HepG2 (cell line): ENCODE measurements at regions not wholly inside any gene's neighbourhood (a gene's known extent, or its start where the extent isn't known, plus 50 kb on each side); places are given as distances from the start of the nearest gene placed in this dataset.

ENCODE experiments used
- DNMT3B ChIP-seq: conservative IDR thresholded peaks from 2 replicates; pipeline ENCODE4 v1.6.1; 2016; ENCODE audit warnings: missing biosample characterization, control low read depth
- EP300 ChIP-seq, 3 experiments: sonication (generic) in 1 of 3; formaldehyde crosslinking in 1 of 3; IDR thresholded peaks; 2 replicates each; pipeline versions ENCODE4 v1.5.1 to v1.6.1; 2011 to 2020; ENCODE audit warnings: low read depth in 2 of 3, low read length in 2 of 3, borderline replicate concordance in 1 of 3, improper control_type of control experiment in 1 of 3, mild to moderate bottlenecking in 1 of 3, missing genetic modification reagents in 1 of 3, moderate library complexity in 1 of 3
- HHEX ChIP-seq: IDR thresholded peaks from 2 replicates; pipeline ENCODE4 v1.6.1; 2016; ENCODE audit warnings: control low read depth
- HNRNPUL1 ChIP-seq: fragments of 200-400 bp; formaldehyde crosslinking; IDR thresholded peaks from 2 replicates; pipeline ENCODE4 v1.6.1; 2017; ENCODE audit warnings: low read depth, mild to moderate bottlenecking, low read length, moderate library complexity
- KLF9 ChIP-seq: IDR thresholded peaks from 2 replicates; pipeline ENCODE4 v1.6.1; 2016; ENCODE audit warnings: low read depth
- MED13 ChIP-seq: sonication (generic); formaldehyde crosslinking; IDR thresholded peaks from 2 replicates; pipeline ENCODE4 v1.5.0; 2020; ENCODE audit warnings: missing genetic modification reagents
- NFE2L1 ChIP-seq: sonication (generic); formaldehyde crosslinking; IDR thresholded peaks from 2 replicates; pipeline ENCODE4 v1.4.0; 2020; ENCODE audit warnings: missing genetic modification reagents, mild to moderate bottlenecking, borderline replicate concordance
- NFIC ChIP-seq: IDR thresholded peaks from 2 replicates; pipeline ENCODE4 v1.6.1; 2012; ENCODE audit warnings: mild to moderate bottlenecking, low read length, inconsistent platforms
- RARG ChIP-seq: sonication (generic); formaldehyde crosslinking; IDR thresholded peaks from 2 replicates; pipeline ENCODE4 v1.4.0; 2020; ENCODE audit warnings: low read depth, mild to moderate bottlenecking, missing genetic modification reagents
- REPIN1 ChIP-seq: sonication (generic); formaldehyde crosslinking; IDR thresholded peaks from 2 replicates; pipeline ENCODE4 v1.8.0; 2022; ENCODE audit warnings: missing genetic modification reagents, low read depth, mild to moderate bottlenecking, borderline replicate concordance
- SPEN ChIP-seq: sonication (generic); formaldehyde crosslinking; IDR thresholded peaks from 2 replicates; pipeline ENCODE4 v1.5.1; 2020; ENCODE audit warnings: low read depth, mild to moderate bottlenecking, missing genetic modification reagents
- ZBTB42 ChIP-seq: sonication (generic); formaldehyde crosslinking; IDR thresholded peaks from 2 replicates; pipeline ENCODE4 v1.5.0; 2020; ENCODE audit warnings: mild to moderate bottlenecking, missing genetic modification reagents
- ZKSCAN8 ChIP-seq: IDR thresholded peaks from 2 replicates; pipeline ENCODE4 v1.6.1; 2016; ENCODE audit warnings: borderline replicate concordance, missing genetic modification reagents, missing compliant biosample characterization
- ZNF224 ChIP-seq: sonication (generic); formaldehyde crosslinking; IDR thresholded peaks from 2 replicates; pipeline ENCODE4 v1.5.0; 2020; ENCODE audit warnings: mild to moderate bottlenecking, missing genetic modification reagents
- ZNF335 ChIP-seq: sonication (generic); formaldehyde crosslinking; IDR thresholded peaks from 2 replicates; pipeline ENCODE4 v1.4.0; 2020; ENCODE audit warnings: missing genetic modification reagents
- ZNF382 ChIP-seq: sonication (generic); formaldehyde crosslinking; IDR thresholded peaks from 2 replicates; pipeline ENCODE4 v1.5.0; 2020; ENCODE audit warnings: missing genetic modification reagents, mild to moderate bottlenecking, borderline replicate concordance
- TF ChIP-seq, protein P1 (sequence below): sonication (generic); formaldehyde crosslinking; IDR thresholded peaks from 2 replicates; pipeline ENCODE4 v1.8.1; 2022; ENCODE audit warnings: mild to moderate bottlenecking, missing genetic modification reagents
- TF ChIP-seq, protein P2 (sequence below): sonication (generic); formaldehyde crosslinking; IDR thresholded peaks from 2 replicates; pipeline ENCODE4 v1.4.0; 2020; ENCODE audit warnings: missing genetic modification reagents; ENCODE audit errors: not compliant biosample characterization
- TF ChIP-seq, protein P3 (sequence below): IDR thresholded peaks from 2 replicates; pipeline ENCODE4 v1.6.1; 2018; ENCODE audit warnings: missing genetic modification reagents, mild to moderate bottlenecking, missing compliant biosample characterization
- TF ChIP-seq, protein P4 (sequence below): IDR thresholded peaks from 2 replicates; pipeline ENCODE4 v1.6.1; 2016
- TF ChIP-seq, protein P5 (sequence below): sonication (generic); formaldehyde crosslinking; IDR thresholded peaks from 2 replicates; pipeline ENCODE4 v1.5.0; 2020; ENCODE audit warnings: missing genetic modification reagents
- TF ChIP-seq, protein P6 (sequence below): sonication (generic); formaldehyde crosslinking; conservative IDR thresholded peaks from 2 replicates; pipeline ENCODE4 v1.4.0; 2020; ENCODE audit warnings: missing genetic modification reagents

DNA sequence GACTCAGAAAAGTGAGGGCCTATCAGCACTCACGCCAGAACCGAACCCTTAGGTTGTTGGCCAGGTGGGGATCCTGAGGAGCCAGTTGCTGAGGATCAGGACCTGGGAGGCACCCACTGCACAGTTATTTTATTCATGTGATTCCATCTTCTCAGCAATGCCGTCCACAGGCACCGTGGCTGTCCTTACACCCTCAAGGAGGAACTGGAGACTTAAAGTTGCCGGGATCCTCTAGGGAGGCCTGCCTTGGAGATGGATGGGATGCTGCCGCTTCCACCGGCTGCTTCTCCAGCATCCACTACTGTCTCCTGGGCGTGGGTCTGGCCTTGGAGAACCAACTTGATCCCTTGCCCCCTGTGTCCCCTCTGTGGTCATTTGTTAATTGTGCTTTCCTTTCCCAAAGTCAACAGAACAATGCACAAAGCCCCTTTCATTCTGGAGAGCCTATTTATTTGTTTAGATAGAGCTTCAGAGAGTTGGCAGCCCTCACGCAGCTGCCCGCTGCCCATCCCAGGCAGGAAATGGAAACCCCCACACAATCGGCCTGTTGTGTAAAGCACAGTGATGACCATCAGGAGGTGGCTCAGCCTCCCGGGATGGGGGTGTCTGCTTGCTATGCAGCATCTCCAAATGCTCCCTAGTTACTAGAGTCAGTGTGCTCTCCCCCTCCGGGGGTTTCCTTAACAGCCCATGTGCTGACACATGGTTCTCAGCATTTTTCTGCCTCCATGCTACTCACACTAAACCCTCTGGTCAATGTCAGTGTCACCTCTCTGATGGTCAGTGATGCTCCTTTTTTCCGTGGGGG is 52.9 kb upstream of the IGFBP3 start (continued):
- TF ChIP-seq, protein P1, sequence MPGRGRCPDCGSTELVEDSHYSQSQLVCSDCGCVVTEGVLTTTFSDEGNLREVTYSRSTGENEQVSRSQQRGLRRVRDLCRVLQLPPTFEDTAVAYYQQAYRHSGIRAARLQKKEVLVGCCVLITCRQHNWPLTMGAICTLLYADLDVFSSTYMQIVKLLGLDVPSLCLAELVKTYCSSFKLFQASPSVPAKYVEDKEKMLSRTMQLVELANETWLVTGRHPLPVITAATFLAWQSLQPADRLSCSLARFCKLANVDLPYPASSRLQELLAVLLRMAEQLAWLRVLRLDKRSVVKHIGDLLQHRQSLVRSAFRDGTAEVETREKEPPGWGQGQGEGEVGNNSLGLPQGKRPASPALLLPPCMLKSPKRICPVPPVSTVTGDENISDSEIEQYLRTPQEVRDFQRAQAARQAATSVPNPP = no peak
- TF ChIP-seq SPEN (no peak), NFE2L1 (no peak), MED13 (CRISPR knock-in tag) (no peak), ZNF335 (CRISPR knock-in tag) (peak; percentile 25; the same call in 1 of the 2 replicates), HHEX (CRISPR knock-in tag) (peak; percentile 22; the same call in 1 of the 2 replicates), KLF9 (CRISPR knock-in tag) (no peak), REPIN1 (no peak; the same call in 1 of the 2 replicates), ZBTB42 (CRISPR knock-in tag) (no peak), ZNF382 (CRISPR knock-in tag) (no peak), EP300 (IDR thresholded peaks at IDR 0.05; ENCODE audit: low read depth in 2 of 2, low read length in 2 of 2) (peak; percentile 67 to 96; a peak in 3 of 4 replicates), EP300 (CRISPR knock-in tag; IDR thresholded peaks at IDR 0.05; ENCODE audit: borderline replicate concordance) (peak; percentile 92), RARG (CRISPR knock-in tag) (no peak), NFIC (peak; percentile 91), ZNF224 (CRISPR knock-in tag) (no peak), DNMT3B (CRISPR knock-in tag) (0 out of 2 replicates have a peak, but pooled peaks have one; percentile 68), HNRNPUL1 (no peak), ZKSCAN8 (no peak)
- TF ChIP-seq, protein P2, sequence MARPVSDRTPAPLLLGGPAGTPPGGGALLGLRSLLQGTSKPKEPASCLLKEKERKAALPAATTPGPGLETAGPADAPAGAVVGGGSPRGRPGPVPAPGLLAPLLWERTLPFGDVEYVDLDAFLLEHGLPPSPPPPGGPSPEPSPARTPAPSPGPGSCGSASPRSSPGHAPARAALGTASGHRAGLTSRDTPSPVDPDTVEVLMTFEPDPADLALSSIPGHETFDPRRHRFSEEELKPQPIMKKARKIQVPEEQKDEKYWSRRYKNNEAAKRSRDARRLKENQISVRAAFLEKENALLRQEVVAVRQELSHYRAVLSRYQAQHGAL = no peak
- TF ChIP-seq, protein P3, sequence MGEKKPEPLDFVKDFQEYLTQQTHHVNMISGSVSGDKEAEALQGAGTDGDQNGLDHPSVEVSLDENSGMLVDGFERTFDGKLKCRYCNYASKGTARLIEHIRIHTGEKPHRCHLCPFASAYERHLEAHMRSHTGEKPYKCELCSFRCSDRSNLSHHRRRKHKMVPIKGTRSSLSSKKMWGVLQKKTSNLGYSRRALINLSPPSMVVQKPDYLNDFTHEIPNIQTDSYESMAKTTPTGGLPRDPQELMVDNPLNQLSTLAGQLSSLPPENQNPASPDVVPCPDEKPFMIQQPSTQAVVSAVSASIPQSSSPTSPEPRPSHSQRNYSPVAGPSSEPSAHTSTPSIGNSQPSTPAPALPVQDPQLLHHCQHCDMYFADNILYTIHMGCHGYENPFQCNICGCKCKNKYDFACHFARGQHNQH = peak; percentile 18; the same call in 1 of the 2 replicates
- TF ChIP-seq, protein P4, sequence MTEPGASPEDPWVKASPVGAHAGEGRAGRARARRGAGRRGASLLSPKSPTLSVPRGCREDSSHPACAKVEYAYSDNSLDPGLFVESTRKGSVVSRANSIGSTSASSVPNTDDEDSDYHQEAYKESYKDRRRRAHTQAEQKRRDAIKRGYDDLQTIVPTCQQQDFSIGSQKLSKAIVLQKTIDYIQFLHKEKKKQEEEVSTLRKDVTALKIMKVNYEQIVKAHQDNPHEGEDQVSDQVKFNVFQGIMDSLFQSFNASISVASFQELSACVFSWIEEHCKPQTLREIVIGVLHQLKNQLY (CRISPR knock-in tag) = peak; percentile 89
- TF ChIP-seq, protein P5, sequence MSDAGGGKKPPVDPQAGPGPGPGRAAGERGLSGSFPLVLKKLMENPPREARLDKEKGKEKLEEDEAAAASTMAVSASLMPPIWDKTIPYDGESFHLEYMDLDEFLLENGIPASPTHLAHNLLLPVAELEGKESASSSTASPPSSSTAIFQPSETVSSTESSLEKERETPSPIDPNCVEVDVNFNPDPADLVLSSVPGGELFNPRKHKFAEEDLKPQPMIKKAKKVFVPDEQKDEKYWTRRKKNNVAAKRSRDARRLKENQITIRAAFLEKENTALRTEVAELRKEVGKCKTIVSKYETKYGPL (CRISPR knock-in tag) = no peak
- TF ChIP-seq, protein P6, sequence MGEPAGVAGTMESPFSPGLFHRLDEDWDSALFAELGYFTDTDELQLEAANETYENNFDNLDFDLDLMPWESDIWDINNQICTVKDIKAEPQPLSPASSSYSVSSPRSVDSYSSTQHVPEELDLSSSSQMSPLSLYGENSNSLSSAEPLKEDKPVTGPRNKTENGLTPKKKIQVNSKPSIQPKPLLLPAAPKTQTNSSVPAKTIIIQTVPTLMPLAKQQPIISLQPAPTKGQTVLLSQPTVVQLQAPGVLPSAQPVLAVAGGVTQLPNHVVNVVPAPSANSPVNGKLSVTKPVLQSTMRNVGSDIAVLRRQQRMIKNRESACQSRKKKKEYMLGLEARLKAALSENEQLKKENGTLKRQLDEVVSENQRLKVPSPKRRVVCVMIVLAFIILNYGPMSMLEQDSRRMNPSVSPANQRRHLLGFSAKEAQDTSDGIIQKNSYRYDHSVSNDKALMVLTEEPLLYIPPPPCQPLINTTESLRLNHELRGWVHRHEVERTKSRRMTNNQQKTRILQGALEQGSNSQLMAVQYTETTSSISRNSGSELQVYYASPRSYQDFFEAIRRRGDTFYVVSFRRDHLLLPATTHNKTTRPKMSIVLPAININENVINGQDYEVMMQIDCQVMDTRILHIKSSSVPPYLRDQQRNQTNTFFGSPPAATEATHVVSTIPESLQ (CRISPR knock-in tag) = no peak
